Suprapubic skin (tissue), 4 donors: ENCODE measurements at regions not wholly inside any gene's neighbourhood (a gene's known extent, or its start where the extent isn't known, plus 50 kb on each side); places are given as distances from the start of the nearest gene placed in this dataset.

Source experiments
- DNase-seq, 2 donors: peaks; one replicate each; pipeline ENCODE4 v3.0.0-alpha.2; 2019; ENCODE audit warnings: low spot score in 2 of 2
- H3K27ac ChIP-seq: fragments of 200-600 bp; sonication (generic); one replicate; pipeline ENCODE4 v1.5.1; 2019
- H3K27me3 ChIP-seq: fragments of 200-600 bp; sonication (generic); one replicate; pipeline ENCODE4 v1.5.1; 2019
- H3K36me3 ChIP-seq: fragments of 200-600 bp; sonication (generic); one replicate; pipeline ENCODE4 v1.5.1; 2019
- H3K4me1 ChIP-seq: fragments of 200-600 bp; sonication (generic); one replicate; pipeline ENCODE4 v1.5.1; 2019
- H3K4me3 ChIP-seq: fragments of 200-600 bp; sonication (generic); one replicate; pipeline ENCODE4 v1.5.1; 2019; ENCODE audit warnings: mild to moderate bottlenecking
- H3K9me3 ChIP-seq: fragments of 200-600 bp; sonication (generic); one replicate; pipeline ENCODE4 v1.5.1; 2019
- CTCF ChIP-seq, 2 donors: fragments of 200-600 bp in 1 of 2; fragments of 450-650 bp in 1 of 2; sonication (generic) in 1 of 2; IDR thresholded peaks; one replicate each; pipeline ENCODE4 v1.5.1; 2016 to 2019; ENCODE audit warnings: antibody characterized with exemption in 2 of 2, mild to moderate bottlenecking in 1 of 2, moderate library complexity in 1 of 2
- EP300 ChIP-seq: sonication (generic); formaldehyde crosslinking; IDR thresholded peaks from one replicate; pipeline ENCODE4 v1.6.1; 2017; ENCODE audit warnings: antibody characterized with exemption
- POLR2A ChIP-seq, 2 donors: fragments of 450-650 bp; IDR thresholded peaks; one replicate each; pipeline ENCODE4 v1.6.1; 2017; ENCODE audit warnings: antibody characterized with exemption in 2 of 2, mild to moderate bottlenecking in 2 of 2, moderate library complexity in 2 of 2
- POLR2AphosphoS5 ChIP-seq, 3 donors: sonication (generic); formaldehyde crosslinking; IDR thresholded peaks; one replicate each; pipeline ENCODE4 v1.6.1; 2017; ENCODE audit warnings: antibody characterized with exemption in 3 of 3
- WGBS: methylation state at CpG from one replicate; pipeline ENCODE4 v1.1.5; 2018; 5-methylcytosine and 5-hydroxymethylcytosine counted together

GRCh38 chr13:70405266-70405665 is 297.0 kb upstream of the KLHL1 start:
- WGBS: 54% methylated on average over 4 of the region's 4 CpGs
- no peak for DNase-seq
- Histone ChIP-seq H3K27ac (no peak overlapping the region), H3K27me3 (no peaks in the 10 kb centered on the region), H3K9me3 (no peaks in the 10 kb centered on the region), H3K4me3 (no peak overlapping the region), H3K36me3 (no peaks in the 10 kb centered on the region), H3K4me1 (no peaks in the 10 kb centered on the region)
- TF ChIP-seq POLR2AphosphoS5 (IDR thresholded peaks at IDR 0.05): no peak
- no peak for TF ChIP-seq POLR2A (IDR thresholded peaks at IDR 0.05)
- TF ChIP-seq EP300: no peak
- TF ChIP-seq CTCF (IDR thresholded peaks at IDR 0.05): no peak

DNA sequence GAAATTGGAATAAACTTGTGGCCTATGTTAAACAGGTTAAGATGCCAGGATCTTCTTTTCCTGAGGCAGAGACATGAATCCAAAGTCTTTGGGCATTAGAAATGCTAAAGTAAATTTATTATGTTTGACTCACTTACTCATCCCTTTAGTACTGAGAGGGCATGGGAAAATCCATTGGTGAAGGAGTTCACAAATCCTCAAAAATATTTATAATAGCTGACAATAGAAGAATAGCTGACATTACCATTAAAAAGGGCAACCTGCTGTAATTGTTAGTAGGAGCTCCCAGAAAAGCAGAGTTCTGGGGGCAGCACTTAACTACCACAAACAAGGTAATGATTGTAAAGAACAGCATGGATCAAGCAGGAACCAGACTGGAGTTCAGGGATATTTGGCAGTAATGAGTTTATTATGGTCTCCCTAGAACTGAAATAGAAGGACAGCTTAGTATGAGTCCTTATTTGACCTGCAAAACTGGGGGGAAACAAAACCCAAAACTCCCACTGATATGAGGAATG is 285.8 kb upstream of the KLHL1 start:
- TF ChIP-seq POLR2A (IDR thresholded peaks at IDR 0.05) (no peak), CTCF (IDR thresholded peaks at IDR 0.05) (no peak), POLR2AphosphoS5 (IDR thresholded peaks at IDR 0.05) (no peak), EP300 (no peak)
- H3K27ac ChIP-seq: no peak overlapping the region
- no peak for DNase-seq
- H3K9me3 ChIP-seq: no peaks in the 10 kb centered on the region
- H3K36me3 ChIP-seq: no peaks in the 10 kb centered on the region
- no peak overlapping the region for H3K4me3 ChIP-seq
- no peaks in the 10 kb centered on the region for H3K27me3 ChIP-seq
- H3K4me1 ChIP-seq: no peaks in the 10 kb centered on the region

DNA sequence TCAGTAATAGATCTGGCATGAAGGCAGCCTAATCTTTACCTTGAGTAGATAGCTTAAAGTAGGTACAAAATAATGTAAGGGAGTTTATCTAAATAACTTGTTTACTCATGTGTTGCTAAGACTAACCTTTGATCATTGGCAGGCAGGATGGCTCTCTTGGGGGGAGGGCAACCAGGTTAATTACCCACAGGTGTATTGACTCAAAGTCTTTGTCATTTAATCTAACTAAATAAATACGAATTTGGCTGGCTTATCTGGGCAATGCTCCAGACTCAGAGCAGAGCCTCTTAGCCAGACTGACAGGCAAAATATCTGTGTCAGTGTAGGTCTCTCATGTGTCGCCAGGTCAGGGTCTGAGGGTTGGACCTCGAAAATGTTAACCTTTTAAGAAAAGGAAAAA is 283.4 kb upstream of the KLHL1 start:
- H3K36me3 ChIP-seq: no peaks in the 10 kb centered on the region
- H3K4me1 ChIP-seq: no peaks in the 10 kb centered on the region
- no peak for DNase-seq
- no peak overlapping the region for H3K4me3 ChIP-seq
- H3K9me3 ChIP-seq: no peaks in the 10 kb centered on the region
- no peaks in the 10 kb centered on the region for H3K27me3 ChIP-seq
- 51% methylated on average over 3 of the region's 3 CpGs for WGBS
- no peak overlapping the region for H3K27ac ChIP-seq
- TF ChIP-seq POLR2AphosphoS5 (IDR thresholded peaks at IDR 0.05): no peak
- TF ChIP-seq POLR2A (IDR thresholded peaks at IDR 0.05): no peak
- no peak for TF ChIP-seq EP300
- no peak for TF ChIP-seq CTCF (IDR thresholded peaks at IDR 0.05)

- no peaks in the 10 kb centered on the region for H3K27me3 ChIP-seq
- no peak for DNase-seq
- H3K9me3 ChIP-seq: no peaks in the 10 kb centered on the region
- no peak overlapping the region for H3K27ac ChIP-seq
- no peaks in the 10 kb centered on the region for H3K4me1 ChIP-seq
- H3K36me3 ChIP-seq: no peaks in the 10 kb centered on the region
- WGBS: 63% methylated on average over 3 of the region's 3 CpGs
- TF ChIP-seq POLR2A (IDR thresholded peaks at IDR 0.05) (no peak), CTCF (IDR thresholded peaks at IDR 0.05) (no peak)
- no peak overlapping the region for H3K4me3 ChIP-seq
Measured at GRCh38 chr13:70390968-70391367, 282.7 kb upstream of the KLHL1 start.

GRCh38 chr13:70390064-70390463 is 281.8 kb upstream of the KLHL1 start:
- H3K4me3 ChIP-seq: no peak overlapping the region
- H3K36me3 ChIP-seq: no peaks in the 10 kb centered on the region
- 68% methylated on average over 3 of the region's 3 CpGs for WGBS
- TF ChIP-seq EP300 (no peak), POLR2AphosphoS5 (IDR thresholded peaks at IDR 0.05) (no peak), CTCF (IDR thresholded peaks at IDR 0.05) (no peak), POLR2A (IDR thresholded peaks at IDR 0.05) (no peak)
- H3K9me3 ChIP-seq: no peaks in the 10 kb centered on the region
- no peaks in the 10 kb centered on the region for H3K27me3 ChIP-seq
- H3K27ac ChIP-seq: no peak overlapping the region
- H3K4me1 ChIP-seq: no peaks in the 10 kb centered on the region
- no peak for DNase-seq
